ENCODE measurements at regions not wholly inside any gene's neighbourhood (a gene's known extent, or its start where the extent isn't known, plus 50 kb on each side); places are given as distances from the start of the nearest gene placed in this dataset.

GRCh38 chr1:55767171-55767570 lies 552.0 kb upstream of the USP24 start:
- TF ChIP-seq CTCF (conservative IDR thresholded peaks at IDR 0.05; ENCODE audit: low read depth, low read length) (no peak), EZH2 (IDR thresholded peaks at IDR 0.05; ENCODE audit: low read length, unreplicated experiment) (no peak)
